H1 (cell line): ENCODE measurements at regions not wholly inside any gene's neighbourhood (a gene's known extent, or its start where the extent isn't known, plus 50 kb on each side); places are given as distances from the start of the nearest gene placed in this dataset.

Source experiments
- CTCF ChIA-PET: fragments of 300-600 bp; sonication (Branson Sonifier 250); formaldehyde crosslinking; loops from one replicate; lab custom pipeline; 2021; ENCODE audit not compliant: partially characterized antibody; lab: Charles Lee
- POLR2A ChIA-PET: fragments of 300-600 bp; sonication (Branson Sonifier 250); formaldehyde crosslinking; loops from one replicate; lab custom pipeline; 2021; ENCODE audit warnings: inconsistent platforms; ENCODE audit not compliant: partially characterized antibody; lab: Charles Lee
- DNase-seq, 2 experiments: peaks; one replicate each; pipeline versions ENCODE4 v3.0.0 to v3.0.0-alpha.2; 2010 to 2022; ENCODE audit warnings: low spot score in 2 of 2, low read depth in 1 of 2, mixed read lengths in 1 of 2
- FAIRE-seq: peaks from 2 replicates; lab custom pipeline; 2011; peaks lifted over from hg19 to GRCh38; lab: Jason Lieb, UNC
- H2AFZ ChIP-seq: 2 replicates; pipeline ENCODE4 v1.8.1; 2012; ENCODE audit warnings: low read length, inconsistent platforms
- H2AK5ac ChIP-seq: 2 replicates; pipeline ENCODE4 v1.6.1; 2013; ENCODE audit warnings: low read depth, low read length
- H2BK120ac ChIP-seq: replicated peaks from 2 replicates; pipeline ENCODE3; 2013; ENCODE audit warnings: low read depth, low read length, inconsistent platforms
- H2BK12ac ChIP-seq: 2 replicates; pipeline ENCODE4 v1.6.1; 2013; ENCODE audit warnings: low read depth, low read length
- H2BK15ac ChIP-seq: 2 replicates; pipeline ENCODE4 v1.6.1; 2013; ENCODE audit warnings: low read length
- H2BK20ac ChIP-seq: 2 replicates; pipeline ENCODE4 v1.6.1; 2013; ENCODE audit warnings: low read length
- H2BK5ac ChIP-seq: 2 replicates; pipeline ENCODE4 v1.6.1; 2013; ENCODE audit warnings: low read depth, low read length
- H3K14ac ChIP-seq: 2 replicates; pipeline ENCODE4 v1.6.1; 2013; ENCODE audit warnings: inconsistent platforms; ENCODE audit not compliant: insufficient read length
- H3K18ac ChIP-seq: 2 replicates; pipeline ENCODE4 v1.6.1; 2013; ENCODE audit warnings: low read length; ENCODE audit errors: extremely low read depth
- H3K23ac ChIP-seq: 2 replicates; pipeline ENCODE4 v1.6.1; 2013; ENCODE audit warnings: inconsistent platforms; ENCODE audit not compliant: insufficient read length
- H3K23me2 ChIP-seq: 2 replicates; pipeline ENCODE4 v1.6.1; 2013; ENCODE audit warnings: low read depth, low read length
- H3K27ac ChIP-seq: 2 replicates; pipeline ENCODE4 v1.6.1; 2011; ENCODE audit warnings: low read depth, low read length, inconsistent platforms
- H3K27me3 ChIP-seq, 4 experiments: replicated peaks in 1 of 4; 1 replicate in 1 of 4; 2 replicates in 3 of 4; pipeline versions ENCODE4 v1.6.1 to v1.8.1; 2011 to 2013; ENCODE audit warnings: low read length in 3 of 4, mild to moderate bottlenecking in 3 of 4, inconsistent platforms in 2 of 4, mixed read lengths in 2 of 4, moderate library complexity in 1 of 4; ENCODE audit not compliant: control insufficient read depth in 3 of 4, insufficient read depth in 3 of 4; ENCODE audit errors: extremely low read depth in 1 of 4
- H3K36me3 ChIP-seq, 4 experiments: 2 replicates each; pipeline versions ENCODE4 v1.6.1 to v1.8.1; 2011 to 2013; ENCODE audit warnings: mild to moderate bottlenecking in 4 of 4, low read length in 3 of 4, moderate library complexity in 2 of 4, control low read depth in 1 of 4, inconsistent platforms in 1 of 4; ENCODE audit not compliant: insufficient read depth in 4 of 4, control insufficient read depth in 2 of 4
- H3K4ac ChIP-seq: replicated peaks from 2 replicates; pipeline ENCODE3; 2013; ENCODE audit warnings: low read length, low read depth, mixed read lengths, inconsistent platforms; ENCODE audit not compliant: insufficient read length
- H3K4me1 ChIP-seq, 4 experiments: replicated peaks in 1 of 4; 1 replicate in 1 of 4; 2 replicates in 3 of 4; pipeline versions ENCODE4 v1.6.1 to v1.8.1; 2011 to 2013; ENCODE audit warnings: low read length in 3 of 4, inconsistent platforms in 2 of 4, mixed read lengths in 1 of 4; ENCODE audit not compliant: insufficient read depth in 4 of 4, control insufficient read depth in 3 of 4
- H3K4me2 ChIP-seq, 2 experiments: 2 replicates each; pipeline versions ENCODE4 v1.6.1 to v1.8.1; 2011 to 2013; ENCODE audit warnings: low read depth in 2 of 2, low read length in 2 of 2, control low read depth in 1 of 2, inconsistent platforms in 1 of 2, mild to moderate bottlenecking in 1 of 2; ENCODE audit not compliant: insufficient read depth in 1 of 2
- H3K4me3 ChIP-seq, 4 experiments: fragments of 200-600, 300-600 bp in 1 of 4; sonication (generic), shearing (Covaris generic), sonication (Bioruptor Twin) in 1 of 4; 2 replicates each; pipeline versions ENCODE4 v1.5.1 to v1.8.1; 2011 to 2016; ENCODE audit warnings: low read length in 4 of 4, low read depth in 3 of 4, control low read depth in 2 of 4, inconsistent platforms in 2 of 4, mild to moderate bottlenecking in 2 of 4, mixed read lengths in 1 of 4, moderate library complexity in 1 of 4; ENCODE audit not compliant: insufficient read depth in 2 of 4; ENCODE audit errors: extremely low read depth in 1 of 4
- H3K56ac ChIP-seq: replicated peaks from 2 replicates; pipeline ENCODE3; 2013; ENCODE audit warnings: low read depth, mild to moderate bottlenecking, mixed read lengths, low read length, inconsistent platforms; ENCODE audit not compliant: insufficient read length
- H3K79me1 ChIP-seq: 2 replicates; pipeline ENCODE4 v1.6.1; 2013; ENCODE audit warnings: low read depth, low read length, control low read depth
- H3K79me2 ChIP-seq, 2 experiments: 2 replicates each; pipeline versions ENCODE4 v1.6.1 to v1.8.1; 2012 to 2013; ENCODE audit warnings: low read length in 2 of 2, mild to moderate bottlenecking in 2 of 2, inconsistent platforms in 1 of 2; ENCODE audit not compliant: insufficient read depth in 2 of 2, control insufficient read depth in 1 of 2
- H3K9ac ChIP-seq, 4 experiments: replicated peaks in 1 of 4; 1 replicate in 1 of 4; 2 replicates in 3 of 4; pipeline versions ENCODE4 v1.6.1 to v1.8.1; 2011 to 2013; ENCODE audit warnings: low read depth in 3 of 4, low read length in 3 of 4, control low read depth in 2 of 4, mild to moderate bottlenecking in 2 of 4, moderate library complexity in 2 of 4, inconsistent platforms in 1 of 4; ENCODE audit errors: extremely low read depth in 1 of 4
- H3K9me3 ChIP-seq, 2 experiments: 2 replicates each; pipeline versions ENCODE4 v1.6.1 to v1.8.1; 2012 to 2013; ENCODE audit warnings: mild to moderate bottlenecking in 2 of 2, moderate library complexity in 2 of 2, control low read depth in 1 of 2, inconsistent platforms in 1 of 2, low read depth in 1 of 2, low read length in 1 of 2, mixed read lengths in 1 of 2; ENCODE audit not compliant: insufficient read depth in 2 of 2
- H4K20me1 ChIP-seq, 2 experiments: replicated peaks in 1 of 2; 2 replicates each; pipeline versions ENCODE3 to v1.8.1; 2011 to 2013; ENCODE audit warnings: inconsistent platforms in 2 of 2, low read length in 2 of 2, mild to moderate bottlenecking in 1 of 2; ENCODE audit not compliant: insufficient read depth in 2 of 2, control insufficient read depth in 1 of 2
- H4K5ac ChIP-seq: 2 replicates; pipeline ENCODE4 v1.6.1; 2013; ENCODE audit warnings: low read length, low read depth, mixed read lengths, inconsistent platforms; ENCODE audit not compliant: insufficient read length
- H4K8ac ChIP-seq: 2 replicates; pipeline ENCODE4 v1.8.0; 2013; ENCODE audit warnings: mild to moderate bottlenecking, moderate library complexity, low read length, inconsistent platforms; ENCODE audit not compliant: insufficient read depth; ENCODE audit errors: extremely low read depth
- H4K91ac ChIP-seq: replicated peaks from 2 replicates; pipeline ENCODE3; 2013; ENCODE audit warnings: low read length, mixed read lengths, inconsistent platforms; ENCODE audit not compliant: insufficient read length
- CREB1 ChIP-seq: IDR thresholded peaks from 2 replicates; pipeline ENCODE4 v1.6.1; 2012; ENCODE audit warnings: inconsistent platforms
- EP300 ChIP-seq, 2 experiments: IDR thresholded peaks; 1 replicate in 1 of 2; 2 replicates in 1 of 2; pipeline ENCODE4 v1.6.1; 2011 to 2012; ENCODE audit warnings: low read depth in 2 of 2, low read length in 2 of 2, mild to moderate bottlenecking in 2 of 2, borderline replicate concordance in 1 of 2, inconsistent platforms in 1 of 2, moderate library complexity in 1 of 2
- EZH2 ChIP-seq: fragments of 200-600 bp; sonication (generic); IDR thresholded peaks from 2 replicates; pipeline ENCODE4 v1.7.1; 2012; ENCODE audit warnings: low read depth, mild to moderate bottlenecking, moderate library complexity, low read length, inconsistent platforms; ENCODE audit not compliant: severe bottlenecking
- GTF2F1 ChIP-seq: IDR thresholded peaks from 2 replicates; pipeline ENCODE4 v1.6.1; 2012; ENCODE audit warnings: low read depth, low read length, improper control_type of control experiment, borderline replicate concordance
- HDAC2 ChIP-seq, 2 experiments: fragments of 300-600 bp in 1 of 2; sonication (generic) in 1 of 2; IDR thresholded peaks; 2 replicates each; pipeline ENCODE4 v1.6.1; 2011 to 2012; ENCODE audit warnings: low read depth in 2 of 2, low read length in 2 of 2, mild to moderate bottlenecking in 2 of 2, moderate library complexity in 2 of 2, borderline replicate concordance in 1 of 2, inconsistent platforms in 1 of 2
- KDM1A ChIP-seq: fragments of 200-600, 300-600 bp; sonication (generic); IDR thresholded peaks from 2 replicates; pipeline ENCODE4 v1.7.1; 2016; ENCODE audit warnings: mild to moderate bottlenecking, low read length, borderline replicate concordance
- KDM5A ChIP-seq: fragments of 200-600 bp; IDR thresholded peaks from 2 replicates; pipeline ENCODE4 v1.7.1; 2012; ENCODE audit warnings: mild to moderate bottlenecking, low read length, inconsistent platforms, mixed read lengths
- MAX ChIP-seq: IDR thresholded peaks from 2 replicates; pipeline ENCODE4 v1.6.1; 2012; ENCODE audit warnings: inconsistent platforms
- RAD21 ChIP-seq, 2 experiments: IDR thresholded peaks in 1 of 2; conservative IDR thresholded peaks in 1 of 2; 2 replicates each; pipeline ENCODE4 v1.6.1; 2011; ENCODE audit warnings: low read depth in 2 of 2, low read length in 2 of 2, improper control_type of control experiment in 1 of 2, inconsistent platforms in 1 of 2, mild to moderate bottlenecking in 1 of 2, moderate library complexity in 1 of 2
- SIN3A ChIP-seq, 2 experiments: IDR thresholded peaks in 1 of 2; conservative IDR thresholded peaks in 1 of 2; 2 replicates each; pipeline ENCODE4 v1.6.1; 2011 to 2012; ENCODE audit warnings: low read length in 2 of 2, improper control_type of control experiment in 1 of 2, low read depth in 1 of 2, mild to moderate bottlenecking in 1 of 2
- SIRT6 ChIP-seq: IDR thresholded peaks from one replicate; pipeline ENCODE4 v1.7.1; 2012; ENCODE audit warnings: low read length, inconsistent platforms
- SIX5 ChIP-seq: IDR thresholded peaks from 2 replicates; pipeline ENCODE4 v1.6.1; 2011; ENCODE audit warnings: mild to moderate bottlenecking, low read depth, low read length
- SP1 ChIP-seq: IDR thresholded peaks from 2 replicates; pipeline ENCODE4 v1.6.1; 2011; ENCODE audit warnings: low read depth, low read length
- SUZ12 ChIP-seq: fragments of 200-600 bp; sonication (generic); IDR thresholded peaks from 2 replicates; pipeline ENCODE4 v1.6.1; 2012; ENCODE audit warnings: mild to moderate bottlenecking, inconsistent platforms, low read length, moderate library complexity, mixed read lengths
- whole genome bisulfite sequencing, 2 experiments: shearing (Covaris generic) in 1 of 2; methylation state at CpG; one replicate each; pipeline versions ENCODE4 v1.1.6 to v1.1.7; 2013 to 2015; ENCODE audit warnings: low lambda C conversion rate in 2 of 2, mixed read lengths in 2 of 2, inconsistent platforms in 1 of 2, low coverage in 1 of 2, missing lambda C conversion rate in 1 of 2; ENCODE audit not compliant: insufficient replicate concordance in 2 of 2, insufficient coverage in 1 of 2, insufficient read length in 1 of 2; ENCODE audit errors: extremely low coverage in 1 of 2, missing lambda C conversion rate in 1 of 2; 5-methylcytosine and 5-hydroxymethylcytosine counted together

GRCh38 chr3:188082450-188082849 lies 71.5 kb upstream of the LPP start:
- H3K4me2 ChIP-seq, result no peak overlapping the region
- CTCF ChIA-PET, result interaction anchor here (1.0 kb wide), 1 partner anchor 10 kb away, joined by 3 read pairs; no protein-coding TSS in a partner anchor
- no peak for TF ChIP-seq KDM5A
- no peak for TF ChIP-seq SIN3A (conservative IDR thresholded peaks at IDR 0.05 in 1 of 2, IDR thresholded peaks at IDR 0.05 in 1 of 2; ENCODE audit: low read depth in 1 of 2, low read length in 2 of 2)
- no peak for TF ChIP-seq SIRT6
- TF ChIP-seq KDM1A, result no peak
- no peak for TF ChIP-seq MAX
- no peak for TF ChIP-seq HDAC2 (IDR thresholded peaks at IDR 0.05; ENCODE audit: borderline replicate concordance in 1 of 2, low read depth in 2 of 2, low read length in 2 of 2)
- TF ChIP-seq SP1, result no peak
- no peak for TF ChIP-seq CREB1
- no peak for TF ChIP-seq EZH2
- TF ChIP-seq SUZ12, result no peak
- TF ChIP-seq GTF2F1, result no peak
- TF ChIP-seq EP300 (IDR thresholded peaks at IDR 0.05; ENCODE audit: borderline replicate concordance in 1 of 2, low read depth in 2 of 2, low read length in 2 of 2), result no peak
- TF ChIP-seq RAD21 (IDR thresholded peaks at IDR 0.05 in 1 of 2, conservative IDR thresholded peaks at IDR 0.05 in 1 of 2; ENCODE audit: low read depth in 2 of 2, low read length in 2 of 2), result no peak
- no peak for TF ChIP-seq SIX5

More at GRCh38 chr3:188082450-188082849, 71.5 kb upstream of the LPP start:
- Histone ChIP-seq H3K23me2 (no peaks in the 10 kb centered on the region), H3K9ac (no peak overlapping the region), H3K56ac (no peak overlapping the region), H3K27me3 (no peaks in the 10 kb centered on the region), H2AFZ (no peak overlapping the region), H3K18ac (no peak overlapping the region), H4K8ac (no peak overlapping the region), H3K79me1 (no peaks in the 10 kb centered on the region), H4K91ac (no peak overlapping the region), H3K79me2 (no peaks in the 10 kb centered on the region), H4K5ac (no peak overlapping the region), H3K4me1 (no peaks in the 10 kb centered on the region), H3K23ac (no peak overlapping the region), H3K4me3 (no peak overlapping the region), H3K9me3 (0 out of 4 replicates have a peak, but pooled peaks cover 3% of the 10 kb centered on the region in 2 experiments), H2BK20ac (no peak overlapping the region), H2BK12ac (no peak overlapping the region), H2BK15ac (no peak overlapping the region), H3K14ac (no peak overlapping the region), H3K4ac (no peak overlapping the region), H3K27ac (no peak overlapping the region), H4K20me1 (no peaks in the 10 kb centered on the region), H2AK5ac (no peak overlapping the region), H2BK120ac (no peak overlapping the region), H2BK5ac (no peak overlapping the region), H3K36me3 (no peaks in the 10 kb centered on the region)
- no peak for DNase-seq
- 88% methylated on average over 1 of the region's 1 CpG; no CpG with 5 or more reads in 1 of the 2 experiments for WGBS, 2 experiments
- FAIRE-seq, result no peak
- POLR2A ChIA-PET, result no interaction called here
